Activated CD8-positive, alpha-beta T cell treated with anti-CD3 and anti-CD28 coated beads, Interleukin-2, amount 10 ng/mL, durations not matched to agents 7 days and 5 days (primary cell): ENCODE measurements at regions not wholly inside any gene's neighbourhood (a gene's known extent, or its start where the extent isn't known, plus 50 kb on each side); places are given as distances from the start of the nearest gene placed in this dataset.

Source experiments
- ATAC-seq: fragments of 150-1000 bp; cut with Tn5 transposase; one replicate; pipeline ENCODE4 v1.10.0; 2021; ENCODE audit warnings: moderate library complexity
- CTCF ChIA-PET: fragments of 350-600 bp; sonication (Branson Sonifier 250); formaldehyde crosslinking; loops from one replicate; lab custom pipeline; 2021; ENCODE audit warnings: antibody characterized with exemption; lab: Charles Lee
- POLR2A ChIA-PET: fragments of 350-600 bp; sonication (Branson Sonifier 250); formaldehyde crosslinking; loops from one replicate; lab custom pipeline; 2021; ENCODE audit warnings: antibody characterized with exemption; lab: Charles Lee
- DNase-seq: peaks from one replicate; pipeline ENCODE4 v3.0.0-alpha.2; 2020
- H3K27ac Mint-ChIP-seq: one replicate; pipeline ENCODE4 v1.8.0; 2021; ENCODE audit warnings: mild to moderate bottlenecking, mixed read lengths
- H3K27me3 Mint-ChIP-seq: one replicate; pipeline ENCODE4 v1.8.0; 2021; ENCODE audit warnings: low read depth, mixed read lengths
- H3K36me3 Mint-ChIP-seq: one replicate; pipeline ENCODE4 v1.8.0; 2021; ENCODE audit warnings: low read depth, mixed read lengths
- H3K4me1 Mint-ChIP-seq: one replicate; pipeline ENCODE4 v1.8.0; 2021; ENCODE audit warnings: low read depth, mixed read lengths
- H3K4me3 Mint-ChIP-seq: one replicate; pipeline ENCODE4 v1.8.0; 2021; ENCODE audit warnings: mild to moderate bottlenecking, mixed read lengths
- H3K9me3 Mint-ChIP-seq: one replicate; pipeline ENCODE4 v1.8.0; 2022; ENCODE audit warnings: mixed read lengths; ENCODE audit not compliant: insufficient read depth

- no peaks in the 10 kb centered on the region for H3K36me3 Mint-ChIP-seq
- H3K4me1 Mint-ChIP-seq = no peaks in the 10 kb centered on the region
- no peak for ATAC-seq
- no peak overlapping the region for H3K27ac Mint-ChIP-seq
- CTCF ChIA-PET = no interaction called here
- no peaks in the 10 kb centered on the region for H3K27me3 Mint-ChIP-seq
- no peak overlapping the region for H3K4me3 Mint-ChIP-seq
- POLR2A ChIA-PET = no interaction called here
- DNase-seq = no peak
- H3K9me3 Mint-ChIP-seq = no peaks in the 10 kb centered on the region
These were observed 214.3 kb upstream of the MARCKS start for GRCh38 chr6:113642714-113643406.

GRCh38 chr6:113643407-113643770, 213.8 kb upstream of the MARCKS start:
- no peak overlapping the region for H3K4me3 Mint-ChIP-seq
- H3K4me1 Mint-ChIP-seq = no peaks in the 10 kb centered on the region
- ATAC-seq = no peak
- CTCF ChIA-PET = no interaction called here
- no peak for DNase-seq
- no peaks in the 10 kb centered on the region for H3K27me3 Mint-ChIP-seq
- no peak overlapping the region for H3K27ac Mint-ChIP-seq
- H3K36me3 Mint-ChIP-seq = no peaks in the 10 kb centered on the region
- H3K9me3 Mint-ChIP-seq = no peaks in the 10 kb centered on the region
- POLR2A ChIA-PET = no interaction called here

GRCh38 chr6:113644861-113645575, 212.1 kb upstream of the MARCKS start:
- H3K27me3 Mint-ChIP-seq = peaks cover 4% of the 10 kb centered on the region
- no peak overlapping the region for H3K27ac Mint-ChIP-seq
- ChIA-PET CTCF (no interaction called here), POLR2A (no interaction called here)
- no peak overlapping the region for H3K4me3 Mint-ChIP-seq
- DNase-seq (no peak), ATAC-seq (no peak)
- no peaks in the 10 kb centered on the region for H3K36me3 Mint-ChIP-seq
- no peaks in the 10 kb centered on the region for H3K9me3 Mint-ChIP-seq
- no peaks in the 10 kb centered on the region for H3K4me1 Mint-ChIP-seq

- Mint-ChIP-seq H3K4me3 (no peak overlapping the region), H3K36me3 (no peaks in the 10 kb centered on the region), H3K4me1 (no peaks in the 10 kb centered on the region), H3K27ac (no peak overlapping the region), H3K9me3 (no peaks in the 10 kb centered on the region), H3K27me3 (peaks cover 4% of the 10 kb centered on the region)
- DNase-seq (no peak), ATAC-seq (no peak)
- POLR2A ChIA-PET = no interaction called here
- CTCF ChIA-PET = no interaction called here
These were observed 211.6 kb upstream of the MARCKS start for GRCh38 chr6:113645576-113645970.

GRCh38 chr6:113645986-113646385, 211.2 kb upstream of the MARCKS start:
- Mint-ChIP-seq H3K4me1 (no peaks in the 10 kb centered on the region), H3K27me3 (peaks cover 4% of the 10 kb centered on the region), H3K9me3 (no peaks in the 10 kb centered on the region), H3K4me3 (no peak overlapping the region), H3K36me3 (no peaks in the 10 kb centered on the region), H3K27ac (no peak overlapping the region)
- CTCF ChIA-PET = no interaction called here
- POLR2A ChIA-PET = no interaction called here
- ATAC-seq = no peak
- no peak for DNase-seq

- no peak overlapping the region for H3K27ac Mint-ChIP-seq
- H3K36me3 Mint-ChIP-seq = no peaks in the 10 kb centered on the region
- no peaks in the 10 kb centered on the region for H3K4me1 Mint-ChIP-seq
- ChIA-PET CTCF (no interaction called here), POLR2A (no interaction called here)
- peaks cover 4% of the 10 kb centered on the region for H3K27me3 Mint-ChIP-seq
- H3K4me3 Mint-ChIP-seq = no peak overlapping the region
- no peak for DNase-seq
- no peaks in the 10 kb centered on the region for H3K9me3 Mint-ChIP-seq
- ATAC-seq = no peak
These were observed 210.4 kb upstream of the MARCKS start for GRCh38 chr6:113646701-113647100.

- no peaks in the 10 kb centered on the region for H3K9me3 Mint-ChIP-seq
- H3K27ac Mint-ChIP-seq = no peak overlapping the region
- peaks cover 4% of the 10 kb centered on the region for H3K27me3 Mint-ChIP-seq
- no peaks in the 10 kb centered on the region for H3K4me1 Mint-ChIP-seq
- no peak for ATAC-seq
- no peaks in the 10 kb centered on the region for H3K36me3 Mint-ChIP-seq
- POLR2A ChIA-PET = no interaction called here
- CTCF ChIA-PET = no interaction called here
- no peak for DNase-seq
- H3K4me3 Mint-ChIP-seq = no peak overlapping the region
These were observed 209.8 kb upstream of the MARCKS start for GRCh38 chr6:113647143-113647889.

GRCh38 chr6:113648698-113649097, 208.4 kb upstream of the MARCKS start:
- H3K4me3 Mint-ChIP-seq = no peak overlapping the region
- ATAC-seq (no peak), DNase-seq (no peak)
- H3K4me1 Mint-ChIP-seq = no peaks in the 10 kb centered on the region
- ChIA-PET POLR2A (no interaction called here), CTCF (no interaction called here)
- H3K27me3 Mint-ChIP-seq = peaks cover 4% of the 10 kb centered on the region
- H3K9me3 Mint-ChIP-seq = no peaks in the 10 kb centered on the region
- no peak overlapping the region for H3K27ac Mint-ChIP-seq
- H3K36me3 Mint-ChIP-seq = no peaks in the 10 kb centered on the region

- no peaks in the 10 kb centered on the region for H3K36me3 Mint-ChIP-seq
- peaks cover 4% of the 10 kb centered on the region for H3K27me3 Mint-ChIP-seq
- DNase-seq (no peak), ATAC-seq (no peak)
- ChIA-PET CTCF (no interaction called here), POLR2A (no interaction called here)
- no peak overlapping the region for H3K4me3 Mint-ChIP-seq
- no peak overlapping the region for H3K27ac Mint-ChIP-seq
- H3K9me3 Mint-ChIP-seq = no peaks in the 10 kb centered on the region
- H3K4me1 Mint-ChIP-seq = no peaks in the 10 kb centered on the region
These were observed 207.9 kb upstream of the MARCKS start for GRCh38 chr6:113649276-113649675.

- DNase-seq = no peak
- CTCF ChIA-PET = no interaction called here
- no peak overlapping the region for H3K27ac Mint-ChIP-seq
- H3K9me3 Mint-ChIP-seq = no peaks in the 10 kb centered on the region
- POLR2A ChIA-PET = no interaction called here
- H3K36me3 Mint-ChIP-seq = no peaks in the 10 kb centered on the region
- H3K4me3 Mint-ChIP-seq = no peak overlapping the region
- no peak for ATAC-seq
- H3K27me3 Mint-ChIP-seq = peaks cover 4% of the 10 kb centered on the region
- H3K4me1 Mint-ChIP-seq = no peaks in the 10 kb centered on the region
These were observed 207.1 kb upstream of the MARCKS start for GRCh38 chr6:113649880-113650609.

- Mint-ChIP-seq H3K4me1 (no peaks in the 10 kb centered on the region), H3K27me3 (peaks cover 4% of the 10 kb centered on the region), H3K9me3 (no peaks in the 10 kb centered on the region), H3K4me3 (no peak overlapping the region), H3K36me3 (no peaks in the 10 kb centered on the region), H3K27ac (no peak overlapping the region)
- DNase-seq (no peak), ATAC-seq (no peak)
- CTCF ChIA-PET = no interaction called here
- POLR2A ChIA-PET = no interaction called here
These were observed 206.6 kb upstream of the MARCKS start for GRCh38 chr6:113650610-113650979.

GRCh38 chr6:113651120-113651519, 206.0 kb upstream of the MARCKS start:
- H3K9me3 Mint-ChIP-seq = no peaks in the 10 kb centered on the region
- H3K27me3 Mint-ChIP-seq = peaks cover 4% of the 10 kb centered on the region
- H3K4me1 Mint-ChIP-seq = no peaks in the 10 kb centered on the region
- no peak overlapping the region for H3K27ac Mint-ChIP-seq
- no peak for DNase-seq
- no peak for ATAC-seq
- ChIA-PET POLR2A (no interaction called here), CTCF (no interaction called here)
- H3K36me3 Mint-ChIP-seq = no peaks in the 10 kb centered on the region
- no peak overlapping the region for H3K4me3 Mint-ChIP-seq
